ENCODE measurements at regions not wholly inside any gene's neighbourhood (a gene's known extent, or its start where the extent isn't known, plus 50 kb on each side); places are given as distances from the start of the nearest gene placed in this dataset.

GRCh38 chr12:19014240-19014639, 115.3 kb upstream of the PLEKHA5 start:
- no peak for ATAC-seq
- no peak for TF ChIP-seq TOX (CRISPR knock-in tag; IDR thresholded peaks at IDR 0.05; ENCODE audit: borderline replicate concordance)
- TF ChIP-seq PATZ1 (CRISPR knock-in tag; IDR thresholded peaks at IDR 0.05; ENCODE audit: borderline replicate concordance): no peak
- TF ChIP-seq ZNF565 (CRISPR knock-in tag; conservative IDR thresholded peaks at IDR 0.05; ENCODE audit: low read depth): no peak
- TF ChIP-seq SNAI2 (CRISPR knock-in tag; IDR thresholded peaks at IDR 0.05): no peak
- no peak for TF ChIP-seq ZC3H10 (CRISPR knock-in tag; IDR thresholded peaks at IDR 0.05)
- TF ChIP-seq, protein P1, sequence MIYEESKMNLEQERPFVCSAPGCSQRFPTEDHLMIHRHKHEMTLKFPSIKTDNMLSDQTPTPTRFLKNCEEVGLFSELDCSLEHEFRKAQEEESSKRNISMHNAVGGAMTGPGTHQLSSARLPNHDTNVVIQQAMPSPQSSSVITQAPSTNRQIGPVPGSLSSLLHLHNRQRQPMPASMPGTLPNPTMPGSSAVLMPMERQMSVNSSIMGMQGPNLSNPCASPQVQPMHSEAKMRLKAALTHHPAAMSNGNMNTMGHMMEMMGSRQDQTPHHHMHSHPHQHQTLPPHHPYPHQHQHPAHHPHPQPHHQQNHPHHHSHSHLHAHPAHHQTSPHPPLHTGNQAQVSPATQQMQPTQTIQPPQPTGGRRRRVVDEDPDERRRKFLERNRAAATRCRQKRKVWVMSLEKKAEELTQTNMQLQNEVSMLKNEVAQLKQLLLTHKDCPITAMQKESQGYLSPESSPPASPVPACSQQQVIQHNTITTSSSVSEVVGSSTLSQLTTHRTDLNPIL (CRISPR knock-in tag; IDR thresholded peaks at IDR 0.05; ENCODE audit: low read depth): no peak

DNA sequence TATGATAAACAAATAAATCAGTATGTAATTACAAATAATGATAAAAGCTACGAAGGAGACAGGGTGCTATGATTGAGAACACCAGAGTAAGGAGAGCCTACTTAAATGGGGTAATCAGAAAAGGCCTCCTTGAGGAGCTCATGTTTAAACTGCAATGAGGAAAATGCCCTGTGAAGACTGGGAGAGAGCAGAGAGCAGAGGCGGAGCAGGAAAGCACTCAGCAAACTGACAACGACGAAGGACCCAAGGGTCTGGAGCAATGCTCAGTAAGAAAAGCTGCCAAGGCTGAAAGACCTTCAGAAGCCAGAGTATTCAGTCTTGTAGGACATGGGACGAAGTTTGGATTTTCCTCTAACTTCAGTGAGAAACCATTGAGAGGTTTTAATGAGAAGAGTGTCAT, 114.2 kb upstream of the PLEKHA5 start:
- no peak for ATAC-seq
- TF ChIP-seq PPARA (CRISPR knock-in tag; IDR thresholded peaks at IDR 0.05; ENCODE audit: borderline replicate concordance) (no peak), TCF4 (CRISPR knock-in tag; IDR thresholded peaks at IDR 0.05; ENCODE audit: borderline replicate concordance) (no peak), ZNF70 (CRISPR knock-in tag; IDR thresholded peaks at IDR 0.05) (no peak), PATZ1 (CRISPR knock-in tag; IDR thresholded peaks at IDR 0.05; ENCODE audit: borderline replicate concordance) (no peak), ESRRG (CRISPR knock-in tag; IDR thresholded peaks at IDR 0.05) (no peak), ARNTL (CRISPR knock-in tag; IDR thresholded peaks at IDR 0.05; ENCODE audit: borderline replicate concordance, low read depth) (no peak), CSDC2 (CRISPR knock-in tag; IDR thresholded peaks at IDR 0.05) (no peak), CSRNP3 (CRISPR knock-in tag; IDR thresholded peaks at IDR 0.05) (no peak)
- TF ChIP-seq, protein P2, sequence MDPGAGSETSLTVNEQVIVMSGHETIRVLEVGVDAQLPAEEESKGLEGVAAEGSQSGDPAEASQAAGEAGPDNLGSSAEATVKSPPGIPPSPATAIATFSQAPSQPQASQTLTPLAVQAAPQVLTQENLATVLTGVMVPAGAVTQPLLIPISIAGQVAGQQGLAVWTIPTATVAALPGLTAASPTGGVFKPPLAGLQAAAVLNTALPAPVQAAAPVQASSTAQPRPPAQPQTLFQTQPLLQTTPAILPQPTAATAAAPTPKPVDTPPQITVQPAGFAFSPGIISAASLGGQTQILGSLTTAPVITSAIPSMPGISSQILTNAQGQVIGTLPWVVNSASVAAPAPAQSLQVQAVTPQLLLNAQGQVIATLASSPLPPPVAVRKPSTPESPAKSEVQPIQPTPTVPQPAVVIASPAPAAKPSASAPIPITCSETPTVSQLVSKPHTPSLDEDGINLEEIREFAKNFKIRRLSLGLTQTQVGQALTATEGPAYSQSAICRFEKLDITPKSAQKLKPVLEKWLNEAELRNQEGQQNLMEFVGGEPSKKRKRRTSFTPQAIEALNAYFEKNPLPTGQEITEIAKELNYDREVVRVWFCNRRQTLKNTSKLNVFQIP (CRISPR knock-in tag; IDR thresholded peaks at IDR 0.05; ENCODE audit: borderline replicate concordance, low read depth): no peak

GRCh38 chr12:19018302-19018970, 111.1 kb upstream of the PLEKHA5 start:
- peak; percentile 96 for ATAC-seq
- TF ChIP-seq ARNTL (CRISPR knock-in tag; IDR thresholded peaks at IDR 0.05; ENCODE audit: borderline replicate concordance, low read depth) (no peak), ISL1 (CRISPR knock-in tag; IDR thresholded peaks at IDR 0.05) (peak; percentile 19; the same call in 1 of the 2 replicates), OSR1 (CRISPR knock-in tag; IDR thresholded peaks at IDR 0.05) (no peak)

- TF ChIP-seq TSHZ2 (CRISPR knock-in tag; IDR thresholded peaks at IDR 0.05): no peak
- ATAC-seq: no peak
These were observed 108.3 kb upstream of the PLEKHA5 start for GRCh38 chr12:19021240-19021639.
